Motor neuron (in vitro differentiated cells): ENCODE measurements at regions not wholly inside any gene's neighbourhood (a gene's known extent, or its start where the extent isn't known, plus 50 kb on each side); places are given as distances from the start of the nearest gene placed in this dataset.
A peak's percentile ranks its signal among the peaks of the same experiment; 100 is the strongest.
"Not testable (repeated sequence)": the region's sequence is repeated elsewhere in the genome, so short reads cannot be mapped to it uniquely, and the experiment has no call there.

Experiments
- ATAC-seq, 8 experiments: fragments of 200-7000 bp; cut with Tn5 transposase; replicated peaks in 6 of 8; 2 replicates each; pipeline ENCODE4 v1.8.0; 2021; ENCODE audit warnings: mild to moderate bottlenecking in 8 of 8, moderate library complexity in 8 of 8
- H3K27ac ChIP-seq, 2 donors: fragments of 250-450 bp; sonication (Bioruptor Pico); 2 replicates each; pipeline ENCODE4 v1.9.0; 2021; ENCODE audit warnings: antibody characterized with exemption in 2 of 2, mild to moderate bottlenecking in 2 of 2, moderate library complexity in 1 of 2
- H3K4me1 ChIP-seq, 2 donors: fragments of 250-450 bp; sonication (Bioruptor Pico); replicated peaks in 1 of 2; 2 replicates each; pipeline ENCODE4 v1.6.1; 2021; ENCODE audit warnings: antibody characterized with exemption in 2 of 2, mild to moderate bottlenecking in 2 of 2, moderate library complexity in 1 of 2
- H3K4me3 ChIP-seq, 5 donors: fragments of 250-450 bp; sonication (Bioruptor Pico); 2 replicates each; pipeline ENCODE4 v1.9.0; 2021; ENCODE audit warnings: antibody characterized with exemption in 5 of 5, mild to moderate bottlenecking in 5 of 5, moderate library complexity in 4 of 5
- WGBS, 10 experiments: fragments of 450-650 bp; shearing (Covaris generic); methylation state at CpG; one replicate each; pipeline ENCODE4 v1.0.0; 2022; 5-methylcytosine and 5-hydroxymethylcytosine counted together
- in situ Hi-C, 9 experiments: fragments of 400-800 bp; cut with MboI; loops; one replicate each; pipeline ENCODE4 v1.15.0; 2021; ENCODE audit warnings: low sequenced_read_pairs in 9 of 9, low pct_unique_long_range_greater_than_20kb in 2 of 9; ENCODE audit not compliant: unreplicated experiment in 9 of 9

DNA sequence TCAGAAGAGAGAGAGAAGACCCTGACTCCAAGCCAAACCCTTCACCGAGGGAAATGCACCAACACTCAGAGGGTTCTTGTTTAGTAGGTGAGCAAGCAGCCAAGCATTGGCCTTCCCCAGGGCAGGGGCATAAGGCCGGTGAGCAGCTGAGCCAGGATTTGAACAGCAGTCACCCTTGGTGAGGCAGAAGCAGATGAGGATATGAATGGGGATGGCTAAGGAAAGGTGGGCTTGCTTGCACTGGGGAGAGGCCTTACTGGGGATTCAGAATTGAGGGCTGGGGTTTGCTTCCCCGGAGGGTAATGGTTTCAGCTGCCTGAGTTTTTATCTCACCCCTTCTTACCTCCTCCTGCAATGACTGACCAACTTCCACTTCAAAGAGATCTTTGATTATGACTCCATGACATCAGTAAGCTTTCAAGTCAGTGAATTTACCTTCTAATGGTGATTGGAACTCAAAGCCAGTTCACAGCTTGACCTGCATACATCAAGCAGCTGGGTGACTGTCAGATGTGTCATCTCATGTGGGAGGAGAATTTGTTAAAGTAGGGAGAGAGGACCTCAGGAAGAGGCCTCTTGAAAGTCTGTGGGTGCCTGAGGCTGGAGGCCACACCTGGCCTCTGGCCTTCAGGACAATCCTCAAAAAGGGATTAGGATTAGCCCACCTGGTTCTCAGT, 114.5 kb upstream of the PLGLB2 start:
- H3K4me3 ChIP-seq, H3K4me1 ChIP-seq, H3K27ac ChIP-seq, in situ Hi-C loops: not testable (repeated sequence)
- no CpG with 5 or more reads among the region's 3 CpGs for WGBS, 10 experiments
- ATAC-seq, result peak in 1 of 8 experiments; percentile 4

DNA sequence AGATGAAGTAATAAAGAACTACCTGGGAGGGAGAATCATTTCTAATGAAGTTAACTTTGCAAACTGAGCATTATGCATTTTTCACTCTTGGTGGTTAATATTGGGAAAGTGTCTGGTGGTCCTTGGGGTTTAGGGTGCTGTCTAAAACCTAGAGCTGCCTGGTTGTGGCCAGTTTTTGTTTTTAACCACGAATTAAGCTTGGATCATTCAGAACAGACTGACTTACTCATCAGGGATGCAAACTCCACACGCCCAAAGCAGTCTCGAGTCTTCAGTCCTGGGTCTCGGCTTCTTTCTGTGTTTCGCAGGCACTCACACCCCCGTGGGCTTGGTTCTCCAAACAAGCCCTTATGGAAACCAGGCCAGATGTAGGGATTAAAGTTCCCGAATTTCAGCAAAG, 113.8 kb upstream of the PLGLB2 start:
- H3K4me1 ChIP-seq, H3K27ac ChIP-seq, H3K4me3 ChIP-seq, in situ Hi-C loops: not testable (repeated sequence)
- WGBS, 10 experiments, result no CpG with 5 or more reads among the region's 7 CpGs
- peak in 2 of 8 experiments; percentile 13 to 30 for ATAC-seq

DNA sequence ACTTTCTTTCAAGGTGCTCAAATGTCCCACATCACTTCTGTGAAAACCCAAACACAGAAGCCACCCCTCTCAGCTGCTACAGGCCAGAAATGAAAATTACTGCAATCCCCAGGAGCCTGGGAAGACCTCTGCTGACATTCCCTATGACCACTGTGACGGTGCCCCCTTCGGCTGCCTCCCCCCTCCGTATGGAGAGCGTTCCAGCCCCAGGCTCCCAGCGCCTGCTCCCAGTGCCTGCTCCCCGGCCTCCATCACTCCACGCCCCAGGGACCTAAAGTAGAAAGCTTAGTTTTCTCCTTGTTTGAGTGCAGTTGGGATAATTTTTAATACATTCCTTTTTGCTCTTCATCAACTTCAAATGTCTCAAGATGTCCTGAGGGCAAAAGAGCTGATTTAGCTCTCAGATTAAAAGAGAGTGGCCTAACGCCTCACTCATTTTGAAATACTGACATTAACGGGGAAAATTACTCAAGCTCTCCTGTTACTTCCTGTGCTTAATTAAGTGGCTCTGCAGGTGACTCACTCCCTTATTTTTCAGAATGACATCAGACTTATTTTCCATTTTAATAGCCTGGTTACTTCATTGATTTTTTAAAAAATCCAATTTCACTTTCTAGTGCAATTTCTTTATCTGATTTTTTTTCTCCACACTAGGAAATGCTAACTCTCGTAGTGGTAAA, 112.8 kb upstream of the PLGLB2 start:
- in situ Hi-C loops, H3K4me3 ChIP-seq, H3K27ac ChIP-seq, H3K4me1 ChIP-seq: not testable (repeated sequence)
- WGBS, 10 experiments, result no CpG with 5 or more reads among the region's 10 CpGs
- ATAC-seq, result peak in 7 of 8 experiments; percentile 30 to 93 (median 83)

DNA sequence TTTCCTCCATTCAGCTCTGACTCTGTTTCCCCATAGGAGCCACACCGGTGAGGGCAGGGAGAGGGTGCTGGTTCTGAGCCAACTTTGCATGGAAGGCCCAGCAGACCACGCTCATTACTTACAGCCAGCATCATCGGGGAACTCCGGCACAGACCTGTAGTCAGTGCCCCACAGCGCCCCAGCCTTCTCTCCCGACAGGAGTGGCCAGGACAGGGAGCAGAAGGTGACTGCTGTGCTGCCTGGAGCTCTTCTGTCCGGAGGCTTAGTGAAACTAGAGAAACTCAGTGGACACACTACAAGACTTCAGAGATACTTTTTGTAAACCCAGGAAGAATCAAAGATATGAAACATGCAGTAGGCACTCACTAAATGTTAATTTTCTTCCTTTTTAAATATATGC, 111.6 kb upstream of the PLGLB2 start:
- in situ Hi-C loops, H3K4me3 ChIP-seq, H3K4me1 ChIP-seq, H3K27ac ChIP-seq, ATAC-seq: not testable (repeated sequence)
- no CpG with 5 or more reads among the region's 7 CpGs for WGBS, 10 experiments

- H3K4me3 ChIP-seq, in situ Hi-C loops, H3K27ac ChIP-seq, ATAC-seq, H3K4me1 ChIP-seq: not testable (repeated sequence)
- WGBS, 10 experiments, result no CpG with 5 or more reads among the region's 6 CpGs
Observed at GRCh38 chr2:87636735-87637134, 111.2 kb upstream of the PLGLB2 start.

- H3K27ac ChIP-seq, in situ Hi-C loops, H3K4me3 ChIP-seq, H3K4me1 ChIP-seq: not testable (repeated sequence)
- WGBS, 10 experiments, result no CpG with 5 or more reads among the region's 15 CpGs
- ATAC-seq, result peak in 5 of 8 experiments; percentile 6 to 46 (median 25)
Observed at GRCh38 chr2:87637249-87637990, 110.5 kb upstream of the PLGLB2 start.

GRCh38 chr2:87638114-87638807, 109.6 kb upstream of the PLGLB2 start:
- H3K4me1 ChIP-seq, H3K4me3 ChIP-seq, in situ Hi-C loops, H3K27ac ChIP-seq, ATAC-seq: not testable (repeated sequence)
- no CpG with 5 or more reads among the region's 10 CpGs for whole genome bisulfite sequencing, 10 experiments

DNA sequence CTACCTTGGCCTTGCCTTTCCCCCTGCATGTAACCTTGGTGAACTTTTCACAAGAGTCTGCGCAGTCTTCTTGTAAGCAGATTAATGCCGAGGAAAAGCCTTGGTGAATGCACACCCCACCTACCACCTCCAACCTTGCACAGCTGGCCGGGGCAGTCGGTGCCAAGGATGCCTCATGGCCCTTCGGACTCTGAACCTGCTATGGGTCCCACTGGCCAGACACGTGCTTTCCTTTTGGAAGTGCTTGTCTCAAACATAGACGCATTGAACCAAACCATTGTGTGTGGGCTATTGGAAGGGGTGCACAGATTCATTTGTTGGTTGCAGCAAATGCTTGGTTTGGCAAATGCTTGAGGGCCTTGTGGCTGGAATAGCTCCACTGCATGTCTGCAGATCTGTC, 109.0 kb upstream of the PLGLB2 start:
- in situ Hi-C loops, H3K4me1 ChIP-seq, H3K4me3 ChIP-seq, H3K27ac ChIP-seq, ATAC-seq: not testable (repeated sequence)
- WGBS, 10 experiments, result no CpG with 5 or more reads among the region's 7 CpGs

DNA sequence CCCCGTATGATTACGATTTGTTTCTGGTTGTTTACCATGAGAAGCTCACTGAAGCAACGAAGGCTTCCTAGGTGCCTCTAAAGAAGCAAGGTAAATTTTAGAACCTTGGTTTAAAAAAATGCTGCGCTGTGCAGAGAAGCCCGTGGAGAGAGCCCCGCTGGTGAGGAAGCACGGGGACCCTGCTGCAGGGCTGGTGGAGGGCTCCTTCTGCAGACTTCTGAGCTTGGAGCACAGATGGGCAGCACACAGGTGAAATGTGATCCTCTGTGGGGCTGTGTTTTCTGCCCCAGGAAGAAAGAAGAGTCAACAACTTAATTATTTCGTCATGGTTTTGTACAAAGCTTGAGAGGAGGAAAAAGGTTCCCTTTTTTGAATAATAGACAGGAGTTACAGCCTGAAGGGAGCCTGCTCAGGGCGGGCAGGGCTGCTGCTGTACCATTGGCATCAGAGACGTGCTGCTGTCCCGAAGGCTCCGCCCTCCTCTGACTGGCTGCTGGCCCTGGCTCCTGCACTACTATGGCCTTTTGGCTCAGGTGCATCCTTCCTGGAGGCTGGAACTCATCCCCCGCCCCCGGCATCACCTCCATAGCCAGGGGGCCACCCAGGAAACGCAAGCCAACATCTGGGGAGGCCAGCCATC, 108.0 kb upstream of the PLGLB2 start:
- in situ Hi-C loops, H3K4me1 ChIP-seq, H3K27ac ChIP-seq, H3K4me3 ChIP-seq: not testable (repeated sequence)
- peak in 1 of 8 experiments; percentile 78 for ATAC-seq
- WGBS, 10 experiments, result no CpG with 5 or more reads among the region's 15 CpGs

GRCh38 chr2:87640961-87641563, 106.8 kb upstream of the PLGLB2 start:
- peak in 2 of 8 experiments; percentile 31 to 65 for ATAC-seq
- H3K4me3 ChIP-seq, H3K27ac ChIP-seq, H3K4me1 ChIP-seq, in situ Hi-C loops: not testable (repeated sequence)
- 90% methylated on average over 2 of the region's 4 CpGs; no CpG with 5 or more reads in 8 of the 10 experiments for WGBS, 10 experiments

DNA sequence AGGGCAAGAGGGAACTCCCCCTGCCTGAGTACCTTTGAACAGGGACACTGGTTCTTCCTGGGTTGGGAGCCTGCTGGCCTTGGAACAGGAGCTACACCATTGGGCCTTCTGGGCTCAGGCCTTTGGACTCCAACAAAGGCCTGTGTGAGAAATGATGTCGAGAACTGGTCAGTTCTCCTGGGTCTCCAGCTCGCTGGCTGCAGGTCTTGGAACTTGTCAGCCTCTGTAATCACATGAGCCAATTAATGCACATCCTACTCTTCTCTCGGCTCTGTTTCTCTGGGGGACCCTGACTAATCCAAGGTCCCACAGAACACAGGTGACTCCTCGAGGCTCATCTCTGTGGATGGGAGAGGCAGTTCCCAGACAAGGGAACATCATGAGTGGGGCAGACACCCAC, 104.7 kb upstream of the PLGLB2 start:
- H3K27ac ChIP-seq, H3K4me1 ChIP-seq, ATAC-seq, H3K4me3 ChIP-seq, in situ Hi-C loops: not testable (repeated sequence)
- no CpG with 5 or more reads among the region's 4 CpGs for WGBS, 10 experiments

- H3K27ac ChIP-seq, in situ Hi-C loops, H3K4me1 ChIP-seq, H3K4me3 ChIP-seq: not testable (repeated sequence)
- peak in 1 of 8 experiments; percentile 13 for ATAC-seq
- no CpG with 5 or more reads among the region's 5 CpGs for WGBS, 10 experiments
Observed at GRCh38 chr2:87647737-87648498, 100.0 kb upstream of the PLGLB2 start.
